GM20000 (cell line): ENCODE measurements at regions not wholly inside any gene's neighbourhood (a gene's known extent, or its start where the extent isn't known, plus 50 kb on each side); places are given as distances from the start of the nearest gene placed in this dataset.

ENCODE experiments used
- DNase-seq: peaks from one replicate; pipeline ENCODE4 v3.0.0; 2012; ENCODE audit warnings: low spot score
- CTCF ChIP-seq: IDR thresholded peaks from 2 replicates; pipeline ENCODE4 v1.5.1; 2012; ENCODE audit warnings: mild to moderate bottlenecking, control low read depth; ENCODE audit errors: extremely low read depth, missing control alignments

- no peak for DNase-seq
- TF ChIP-seq CTCF: no peak
Measured at GRCh38 chr1:100629391-100629790, 90.2 kb upstream of the VCAM1 start.

GRCh38 chr1:100631015-100631551 lies 88.5 kb upstream of the VCAM1 start:
- DNase-seq: no peak
- no peak for TF ChIP-seq CTCF

- no peak for DNase-seq
- TF ChIP-seq CTCF: no peak
Measured at GRCh38 chr1:100642826-100643225, 76.7 kb upstream of the VCAM1 start.

- no peak for DNase-seq
- TF ChIP-seq CTCF: no peak
Measured at GRCh38 chr1:100643471-100644196, 75.9 kb upstream of the VCAM1 start.

- no peak for DNase-seq
- no peak for TF ChIP-seq CTCF
Measured at GRCh38 chr1:100646001-100646400, 73.5 kb upstream of the VCAM1 start.

GRCh38 chr1:100649146-100649545 lies 70.4 kb upstream of the VCAM1 start:
- DNase-seq: no peak
- TF ChIP-seq CTCF: no peak

GRCh38 chr1:100657876-100658715 lies 61.4 kb upstream of the VCAM1 start:
- no peak for TF ChIP-seq CTCF
- no peak for DNase-seq
